Stimulated activated CD8-positive, alpha-beta memory T cell treated with anti-CD3 and anti-CD28 coated beads, Interleukin-2, amount 100 ng/mL, for 1 hour (primary cell): ENCODE measurements at regions not wholly inside any gene's neighbourhood (a gene's known extent, or its start where the extent isn't known, plus 50 kb on each side); places are given as distances from the start of the nearest gene placed in this dataset.
"Not testable (repeated sequence)": the region's sequence is repeated elsewhere in the genome, so short reads cannot be mapped to it uniquely, and the experiment has no call there.

ENCODE experiments used
- DNase-seq, 2 donors: peaks; one replicate each; pipeline ENCODE4 v3.0.0-alpha.2; 2020; ENCODE audit warnings: low read depth in 2 of 2

GRCh38 chr3:75590382-75590781, 73.7 kb upstream of the FRG2C start:
- DNase-seq: not testable (repeated sequence)

- DNase-seq: not testable (repeated sequence)
Measured at GRCh38 chr3:75604286-75604934, 59.7 kb upstream of the FRG2C start.

GRCh38 chr3:75607996-75608395, 56.1 kb upstream of the FRG2C start:
- DNase-seq: not testable (repeated sequence)

GRCh38 chr3:75609598-75609997, 54.5 kb upstream of the FRG2C start:
- DNase-seq: not testable (repeated sequence)

- no peak for DNase-seq
Measured at GRCh38 chr3:75610773-75611172, 53.4 kb upstream of the FRG2C start.

- not testable (repeated sequence) for DNase-seq
Measured at GRCh38 chr3:75611724-75612460, 52.2 kb upstream of the FRG2C start.
